GM12892 (cell line): ENCODE measurements at regions not wholly inside any gene's neighbourhood (a gene's known extent, or its start where the extent isn't known, plus 50 kb on each side); places are given as distances from the start of the nearest gene placed in this dataset.

Experiments used
- POLR2AphosphoS5 ChIP-seq: IDR thresholded peaks from 2 replicates; pipeline ENCODE4 v1.6.1; 2011; ENCODE audit warnings: low read depth, low read length, control low read depth
- TAF1 ChIP-seq: IDR thresholded peaks from 2 replicates; pipeline ENCODE4 v1.6.1; 2011; ENCODE audit warnings: low read depth, mild to moderate bottlenecking, control low read depth, low read length, borderline replicate concordance

DNA sequence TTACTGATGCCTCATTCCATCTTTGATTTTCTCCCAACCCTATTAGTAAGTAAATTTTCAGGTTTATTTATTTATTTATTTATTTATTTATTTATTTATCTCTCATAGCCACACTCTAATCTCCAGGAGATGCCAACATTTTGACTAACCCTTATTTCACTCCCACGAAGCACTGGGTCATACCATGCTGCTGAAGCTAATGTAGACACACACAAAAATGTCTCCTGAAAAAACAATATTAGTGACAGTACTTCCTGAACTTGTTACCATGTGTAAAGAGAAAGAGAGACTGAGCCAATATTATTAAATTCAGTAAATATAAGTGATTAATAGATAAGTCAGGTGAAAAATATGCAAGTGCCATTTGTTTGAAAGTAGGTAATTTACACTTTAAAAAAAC lies 402.7 kb downstream of the C4orf33 start:
- TF ChIP-seq POLR2AphosphoS5, result no peak
- no peak for TF ChIP-seq TAF1
